GM23338 (cell line): ENCODE measurements at regions not wholly inside any gene's neighbourhood (a gene's known extent, or its start where the extent isn't known, plus 50 kb on each side); places are given as distances from the start of the nearest gene placed in this dataset.

Source experiments
- ATAC-seq: fragments of 200-7000 bp; cut with Tn5 transposase; 3 replicates; pipeline ENCODE4 v1.9.1; 2020
- DNase-seq: peaks from one replicate; pipeline ENCODE4 v3.0.0-alpha.2; 2015; ENCODE audit warnings: low spot score
- H2AFZ ChIP-seq: fragments of 200-600 bp; sonication (generic); 2 replicates; pipeline ENCODE4 v1.8.0; 2016; ENCODE audit warnings: antibody characterized with exemption, mild to moderate bottlenecking, moderate library complexity
- H3F3A ChIP-seq: fragments of 200-600 bp; sonication (generic); replicated peaks from 2 replicates; pipeline ENCODE4 v1.8.0; 2017; ENCODE audit warnings: antibody characterized with exemption, mixed run types, low read depth
- H3K27ac ChIP-seq: fragments of 200-600 bp; sonication (generic); 2 replicates; pipeline ENCODE4 v1.6.1; 2016; ENCODE audit warnings: low read depth
- H3K27me3 ChIP-seq: fragments of 200-600 bp; sonication (generic); 2 replicates; pipeline ENCODE4 v1.8.0; 2016; ENCODE audit warnings: mild to moderate bottlenecking, mixed run types, moderate library complexity; ENCODE audit not compliant: insufficient read depth
- H3K36me3 ChIP-seq: fragments of 200-600 bp; sonication (generic); 2 replicates; pipeline ENCODE4 v1.8.0; 2016; ENCODE audit warnings: mild to moderate bottlenecking; ENCODE audit not compliant: insufficient read depth
- H3K4me1 ChIP-seq: fragments of 200-600 bp; sonication (generic); 2 replicates; pipeline ENCODE4 v1.8.0; 2016; ENCODE audit warnings: mild to moderate bottlenecking, moderate library complexity; ENCODE audit not compliant: insufficient read depth
- H3K4me2 ChIP-seq: fragments of 200-600 bp; sonication (generic); 2 replicates; pipeline ENCODE4 v1.7.1; 2017; ENCODE audit warnings: mixed run types
- H3K4me3 ChIP-seq: fragments of 200-600 bp; sonication (generic); 2 replicates; pipeline ENCODE4 v1.6.1; 2016; ENCODE audit warnings: mixed run types
- H3K79me2 ChIP-seq: fragments of 200-600 bp; sonication (generic); replicated peaks from 2 replicates; pipeline ENCODE4 v1.8.0; 2017; ENCODE audit warnings: mild to moderate bottlenecking; ENCODE audit not compliant: insufficient read depth
- H3K9me2 ChIP-seq: fragments of 200-600 bp; sonication (generic); 2 replicates; pipeline ENCODE4 v1.8.0; 2017; ENCODE audit not compliant: insufficient read depth
- H4K20me1 ChIP-seq: fragments of 200-600 bp; sonication (generic); replicated peaks from 2 replicates; pipeline ENCODE4 v1.8.0; 2017; ENCODE audit warnings: mild to moderate bottlenecking; ENCODE audit not compliant: insufficient read depth
- H3K27ac Mint-ChIP-seq: 2 replicates; pipeline ENCODE4 v1.8.0; 2020; ENCODE audit warnings: inconsistent platforms, mild to moderate bottlenecking, moderate library complexity, mixed read lengths
- H3K27me3 Mint-ChIP-seq: 3 replicates; pipeline ENCODE4 v1.8.0; 2022; ENCODE audit warnings: low read depth, mild to moderate bottlenecking, moderate library complexity, mixed read lengths, inconsistent platforms; ENCODE audit not compliant: insufficient read depth, poor library complexity
- H3K36me3 Mint-ChIP-seq: 3 replicates; pipeline ENCODE4 v1.8.0; 2021; ENCODE audit warnings: low read depth, mild to moderate bottlenecking, inconsistent platforms, moderate library complexity, mixed read lengths
- H3K4me1 Mint-ChIP-seq: 3 replicates; pipeline ENCODE4 v1.8.0; 2020; ENCODE audit warnings: mild to moderate bottlenecking, inconsistent platforms, mixed read lengths
- H3K4me3 Mint-ChIP-seq: 3 replicates; pipeline ENCODE4 v1.8.0; 2021; ENCODE audit warnings: moderate library complexity, mild to moderate bottlenecking, inconsistent platforms, mixed read lengths
- H3K9me3 Mint-ChIP-seq: 3 replicates; pipeline ENCODE4 v1.8.0; 2020; ENCODE audit warnings: moderate library complexity, mild to moderate bottlenecking, inconsistent platforms, mixed read lengths
- CREB1 ChIP-seq: fragments of 250-450 bp; sonication (Bioruptor Pico); IDR thresholded peaks from 2 replicates; pipeline ENCODE4 v1.5.0; 2020; ENCODE audit warnings: low read depth, mild to moderate bottlenecking, moderate library complexity
- CTCF ChIP-seq, 2 experiments: fragments of 200-600 bp in 1 of 2; sonication (generic) in 1 of 2; conservative IDR thresholded peaks; 2 replicates each; pipeline versions ENCODE4 v1.5.1 to v1.6.1; 2016 to 2017; ENCODE audit warnings: antibody characterized with exemption in 2 of 2, low read depth in 2 of 2, mild to moderate bottlenecking in 2 of 2, moderate library complexity in 1 of 2
- EZH2 ChIP-seq: fragments of 200-600 bp; sonication (generic); IDR thresholded peaks from one replicate; pipeline ENCODE4 v1.8.0; 2017; ENCODE audit warnings: antibody characterized with exemption, mild to moderate bottlenecking, low read depth; ENCODE audit not compliant: unreplicated experiment
- JUNB ChIP-seq: IDR thresholded peaks from one replicate; pipeline ENCODE4 v1.6.1; 2016; ENCODE audit warnings: antibody characterized with exemption; ENCODE audit not compliant: unreplicated experiment
- NANOG ChIP-seq: IDR thresholded peaks from 2 replicates; pipeline ENCODE4 v1.6.1; 2016; ENCODE audit warnings: antibody characterized with exemption, borderline replicate concordance
- POLR2AphosphoS5 ChIP-seq: IDR thresholded peaks from 2 replicates; pipeline ENCODE4 v1.6.1; 2016; ENCODE audit warnings: antibody characterized with exemption, low read depth
- STAT1 ChIP-seq: IDR thresholded peaks from one replicate; pipeline ENCODE4 v1.6.1; 2016; ENCODE audit warnings: antibody characterized with exemption; ENCODE audit not compliant: unreplicated experiment
- TF ChIP-seq, protein P1 (sequence below): IDR thresholded peaks from one replicate; pipeline ENCODE4 v1.6.1; 2018; ENCODE audit warnings: antibody characterized with exemption; ENCODE audit not compliant: unreplicated experiment
- TF ChIP-seq, protein P2 (sequence below): IDR thresholded peaks from 2 replicates; pipeline ENCODE4 v1.6.1; 2016; ENCODE audit warnings: antibody characterized with exemption

GRCh38 chr16:80147026-80147655 is 393.7 kb upstream of the DYNLRB2 start:
- Histone ChIP-seq H3K36me3 (no peaks in the 10 kb centered on the region), H3F3A (no peaks in the 10 kb centered on the region), H3K4me1 (no peaks in the 10 kb centered on the region), H2AFZ (no peak overlapping the region), H3K27me3 (no peaks in the 10 kb centered on the region), H4K20me1 (no peaks in the 10 kb centered on the region), H3K9me2 (no peaks in the 10 kb centered on the region), H3K4me2 (no peak overlapping the region), H3K79me2 (no peaks in the 10 kb centered on the region), H3K27ac (no peak overlapping the region), H3K4me3 (no peak overlapping the region)
- Mint-ChIP-seq H3K27me3 (peaks cover 5% of the 10 kb centered on the region), H3K36me3 (peaks cover 5% of the 10 kb centered on the region), H3K9me3 (peaks cover 23% of the 10 kb centered on the region), H3K27ac (no peak overlapping the region), H3K4me1 (no peaks in the 10 kb centered on the region), H3K4me3 (no peak overlapping the region)
- no peak for DNase-seq
- ATAC-seq, result no peak
- TF ChIP-seq EZH2 (no peak), NANOG (no peak)
- TF ChIP-seq, protein P1, sequence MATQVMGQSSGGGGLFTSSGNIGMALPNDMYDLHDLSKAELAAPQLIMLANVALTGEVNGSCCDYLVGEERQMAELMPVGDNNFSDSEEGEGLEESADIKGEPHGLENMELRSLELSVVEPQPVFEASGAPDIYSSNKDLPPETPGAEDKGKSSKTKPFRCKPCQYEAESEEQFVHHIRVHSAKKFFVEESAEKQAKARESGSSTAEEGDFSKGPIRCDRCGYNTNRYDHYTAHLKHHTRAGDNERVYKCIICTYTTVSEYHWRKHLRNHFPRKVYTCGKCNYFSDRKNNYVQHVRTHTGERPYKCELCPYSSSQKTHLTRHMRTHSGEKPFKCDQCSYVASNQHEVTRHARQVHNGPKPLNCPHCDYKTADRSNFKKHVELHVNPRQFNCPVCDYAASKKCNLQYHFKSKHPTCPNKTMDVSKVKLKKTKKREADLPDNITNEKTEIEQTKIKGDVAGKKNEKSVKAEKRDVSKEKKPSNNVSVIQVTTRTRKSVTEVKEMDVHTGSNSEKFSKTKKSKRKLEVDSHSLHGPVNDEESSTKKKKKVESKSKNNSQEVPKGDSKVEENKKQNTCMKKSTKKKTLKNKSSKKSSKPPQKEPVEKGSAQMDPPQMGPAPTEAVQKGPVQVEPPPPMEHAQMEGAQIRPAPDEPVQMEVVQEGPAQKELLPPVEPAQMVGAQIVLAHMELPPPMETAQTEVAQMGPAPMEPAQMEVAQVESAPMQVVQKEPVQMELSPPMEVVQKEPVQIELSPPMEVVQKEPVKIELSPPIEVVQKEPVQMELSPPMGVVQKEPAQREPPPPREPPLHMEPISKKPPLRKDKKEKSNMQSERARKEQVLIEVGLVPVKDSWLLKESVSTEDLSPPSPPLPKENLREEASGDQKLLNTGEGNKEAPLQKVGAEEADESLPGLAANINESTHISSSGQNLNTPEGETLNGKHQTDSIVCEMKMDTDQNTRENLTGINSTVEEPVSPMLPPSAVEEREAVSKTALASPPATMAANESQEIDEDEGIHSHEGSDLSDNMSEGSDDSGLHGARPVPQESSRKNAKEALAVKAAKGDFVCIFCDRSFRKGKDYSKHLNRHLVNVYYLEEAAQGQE, result no peak

DNA sequence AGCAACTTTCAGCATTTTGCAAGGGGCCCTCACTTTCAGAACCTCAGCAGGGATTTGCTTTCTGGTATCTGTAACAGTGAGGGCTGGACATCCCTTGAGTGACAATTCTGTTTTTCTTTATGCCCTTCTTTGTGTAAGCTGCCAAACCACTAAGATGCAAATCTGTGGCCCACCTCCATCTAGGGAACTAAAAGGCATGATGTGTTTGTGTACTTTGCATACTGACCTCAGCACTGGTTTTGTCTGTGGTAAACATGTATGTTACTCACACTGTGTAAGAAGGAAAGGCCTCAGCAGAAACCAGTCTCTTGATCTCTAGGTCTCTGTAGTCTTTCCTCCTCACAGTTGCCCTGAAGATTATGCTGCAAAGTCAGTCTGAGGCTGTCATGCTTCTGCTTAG is 396.6 kb upstream of the DYNLRB2 start:
- H3K36me3 ChIP-seq, result no peaks in the 10 kb centered on the region
- no peak overlapping the region for H3K4me3 Mint-ChIP-seq
- no peaks in the 10 kb centered on the region for H3K4me1 Mint-ChIP-seq
- H4K20me1 ChIP-seq, result no peaks in the 10 kb centered on the region
- peaks cover 53% of the 10 kb centered on the region for H3K9me3 Mint-ChIP-seq
- no peaks in the 10 kb centered on the region for H3K9me2 ChIP-seq
- no peak overlapping the region for H3K27ac ChIP-seq
- peaks cover 13% of the 10 kb centered on the region for H3K36me3 Mint-ChIP-seq
- DNase-seq, result no peak
- no peak overlapping the region for H3K27ac Mint-ChIP-seq
- H3K27me3 ChIP-seq, result no peaks in the 10 kb centered on the region
- no peak overlapping the region for H3K4me2 ChIP-seq
- no peak for ATAC-seq
- H3K4me1 ChIP-seq, result no peaks in the 10 kb centered on the region
- TF ChIP-seq POLR2AphosphoS5, result no peak
- no peak for TF ChIP-seq NANOG
- no peak for TF ChIP-seq CREB1 (CRISPR knock-in tag)
- no peaks in the 10 kb centered on the region for H3F3A ChIP-seq
- no peaks in the 10 kb centered on the region for H3K79me2 ChIP-seq
- no peak overlapping the region for H2AFZ ChIP-seq
- peaks cover 6% of the 10 kb centered on the region for H3K27me3 Mint-ChIP-seq
- H3K4me3 ChIP-seq, result no peak overlapping the region

GRCh38 chr16:80142940-80143339 is 397.9 kb upstream of the DYNLRB2 start:
- H3K79me2 ChIP-seq, result no peaks in the 10 kb centered on the region
- no peak overlapping the region for H3K4me3 Mint-ChIP-seq
- H2AFZ ChIP-seq, result no peak overlapping the region
- no peak overlapping the region for H3K4me3 ChIP-seq
- DNase-seq (no peak), ATAC-seq (no peak)
- peaks cover 53% of the 10 kb centered on the region for H3K9me3 Mint-ChIP-seq
- H3K36me3 Mint-ChIP-seq, result peaks cover 13% of the 10 kb centered on the region
- H3K4me1 Mint-ChIP-seq, result no peaks in the 10 kb centered on the region
- no peaks in the 10 kb centered on the region for H3K4me1 ChIP-seq
- no peaks in the 10 kb centered on the region for H4K20me1 ChIP-seq
- no peaks in the 10 kb centered on the region for H3K36me3 ChIP-seq
- no peaks in the 10 kb centered on the region for H3K27me3 ChIP-seq
- no peak overlapping the region for H3K27ac Mint-ChIP-seq
- H3K27ac ChIP-seq, result no peak overlapping the region
- no peak overlapping the region for H3K4me2 ChIP-seq
- H3K9me2 ChIP-seq, result no peaks in the 10 kb centered on the region
- peaks cover 6% of the 10 kb centered on the region for H3K27me3 Mint-ChIP-seq
- H3F3A ChIP-seq, result no peaks in the 10 kb centered on the region
- TF ChIP-seq NANOG, result no peak
- TF ChIP-seq JUNB, result no peak
- TF ChIP-seq EZH2, result no peak
- no peak for TF ChIP-seq CTCF (conservative IDR thresholded peaks at IDR 0.05; ENCODE audit: low read depth in 2 of 2)
- TF ChIP-seq STAT1, result no peak
- TF ChIP-seq, protein P2, sequence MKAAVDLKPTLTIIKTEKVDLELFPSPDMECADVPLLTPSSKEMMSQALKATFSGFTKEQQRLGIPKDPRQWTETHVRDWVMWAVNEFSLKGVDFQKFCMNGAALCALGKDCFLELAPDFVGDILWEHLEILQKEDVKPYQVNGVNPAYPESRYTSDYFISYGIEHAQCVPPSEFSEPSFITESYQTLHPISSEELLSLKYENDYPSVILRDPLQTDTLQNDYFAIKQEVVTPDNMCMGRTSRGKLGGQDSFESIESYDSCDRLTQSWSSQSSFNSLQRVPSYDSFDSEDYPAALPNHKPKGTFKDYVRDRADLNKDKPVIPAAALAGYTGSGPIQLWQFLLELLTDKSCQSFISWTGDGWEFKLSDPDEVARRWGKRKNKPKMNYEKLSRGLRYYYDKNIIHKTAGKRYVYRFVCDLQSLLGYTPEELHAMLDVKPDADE, result no peak
